Vagina (tissue), 2 donors: ENCODE measurements at regions not wholly inside any gene's neighbourhood (a gene's known extent, or its start where the extent isn't known, plus 50 kb on each side); places are given as distances from the start of the nearest gene placed in this dataset.

Experiments used
- DNase-seq, 2 donors: peaks; one replicate each; pipeline ENCODE4 v3.0.0-alpha.2; 2017; ENCODE audit errors: extremely low spot score in 2 of 2
- H3K27ac ChIP-seq: fragments of 200-600 bp; sonication (generic); one replicate; pipeline ENCODE4 v1.5.1; 2019
- H3K27me3 ChIP-seq: fragments of 200-600 bp; sonication (generic); one replicate; pipeline ENCODE4 v1.5.1; 2019
- H3K36me3 ChIP-seq, 2 donors: fragments of 200-600 bp; sonication (generic); one replicate each; pipeline ENCODE4 v1.5.1; 2017 to 2019
- H3K4me1 ChIP-seq: fragments of 200-600 bp; sonication (generic); one replicate; pipeline ENCODE4 v1.5.1; 2019
- H3K4me3 ChIP-seq, 2 donors: fragments of 200-600 bp; sonication (generic); 1 replicate in 1 of 2; 2 replicates in 1 of 2; pipeline ENCODE4 v1.5.1; 2016 to 2019
- H3K9me3 ChIP-seq: fragments of 200-600 bp; sonication (generic); one replicate; pipeline ENCODE4 v1.5.1; 2019
- POLR2A ChIP-seq, 2 donors: fragments of 450-650 bp; IDR thresholded peaks; one replicate each; pipeline ENCODE4 v1.6.1; 2017; ENCODE audit warnings: antibody characterized with exemption in 2 of 2, mild to moderate bottlenecking in 2 of 2, moderate library complexity in 2 of 2
- POLR2AphosphoS5 ChIP-seq, 2 donors: sonication (generic); formaldehyde crosslinking; IDR thresholded peaks; one replicate each; pipeline ENCODE4 v1.9.0; 2017; ENCODE audit warnings: antibody characterized with exemption in 2 of 2, mild to moderate bottlenecking in 2 of 2, low read depth in 1 of 2; ENCODE audit not compliant: insufficient read depth in 1 of 2
- intact Hi-C: fragments of 100-400 bp; cut with DNase I; formaldehyde crosslinking; loops from one replicate; pipeline ENCODE4 v1.15.1; 2023
- TF ChIP-seq, protein P1 (sequence below), 3 experiments: fragments of 450-650 bp in 2 of 3; fragments of 200-600 bp in 1 of 3; sonication (generic) in 1 of 3; IDR thresholded peaks; one replicate each; pipeline ENCODE4 v1.5.1; 2017 to 2019; ENCODE audit warnings: antibody characterized with exemption in 3 of 3, mild to moderate bottlenecking in 2 of 3, moderate library complexity in 2 of 3

- intact Hi-C loops = no loop called here
- no peaks in the 10 kb centered on the region for H3K36me3 ChIP-seq
- H3K4me1 ChIP-seq = no peaks in the 10 kb centered on the region
- TF ChIP-seq POLR2AphosphoS5 (IDR thresholded peaks at IDR 0.05; ENCODE audit: insufficient read depth in 1 of 2, low read depth in 1 of 2) (no peak), POLR2A (IDR thresholded peaks at IDR 0.05) (no peak)
- DNase-seq = no peak
- no peaks in the 10 kb centered on the region for H3K9me3 ChIP-seq
- H3K27ac ChIP-seq = no peak overlapping the region
- no peaks in the 10 kb centered on the region for H3K27me3 ChIP-seq
- H3K4me3 ChIP-seq = no peak overlapping the region
Observed at GRCh38 chr3:28645149-28645548, 296.5 kb upstream of the AZI2 start.

- Histone ChIP-seq H3K4me3 (no peak overlapping the region), H3K27me3 (no peaks in the 10 kb centered on the region), H3K27ac (no peak overlapping the region), H3K36me3 (no peaks in the 10 kb centered on the region), H3K9me3 (no peaks in the 10 kb centered on the region), H3K4me1 (no peaks in the 10 kb centered on the region)
- intact Hi-C loops = no loop called here
- TF ChIP-seq, protein P1, sequence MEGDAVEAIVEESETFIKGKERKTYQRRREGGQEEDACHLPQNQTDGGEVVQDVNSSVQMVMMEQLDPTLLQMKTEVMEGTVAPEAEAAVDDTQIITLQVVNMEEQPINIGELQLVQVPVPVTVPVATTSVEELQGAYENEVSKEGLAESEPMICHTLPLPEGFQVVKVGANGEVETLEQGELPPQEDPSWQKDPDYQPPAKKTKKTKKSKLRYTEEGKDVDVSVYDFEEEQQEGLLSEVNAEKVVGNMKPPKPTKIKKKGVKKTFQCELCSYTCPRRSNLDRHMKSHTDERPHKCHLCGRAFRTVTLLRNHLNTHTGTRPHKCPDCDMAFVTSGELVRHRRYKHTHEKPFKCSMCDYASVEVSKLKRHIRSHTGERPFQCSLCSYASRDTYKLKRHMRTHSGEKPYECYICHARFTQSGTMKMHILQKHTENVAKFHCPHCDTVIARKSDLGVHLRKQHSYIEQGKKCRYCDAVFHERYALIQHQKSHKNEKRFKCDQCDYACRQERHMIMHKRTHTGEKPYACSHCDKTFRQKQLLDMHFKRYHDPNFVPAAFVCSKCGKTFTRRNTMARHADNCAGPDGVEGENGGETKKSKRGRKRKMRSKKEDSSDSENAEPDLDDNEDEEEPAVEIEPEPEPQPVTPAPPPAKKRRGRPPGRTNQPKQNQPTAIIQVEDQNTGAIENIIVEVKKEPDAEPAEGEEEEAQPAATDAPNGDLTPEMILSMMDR (IDR thresholded peaks at IDR 0.05) = no peak
- TF ChIP-seq POLR2A (IDR thresholded peaks at IDR 0.05) = no peak
- TF ChIP-seq POLR2AphosphoS5 (IDR thresholded peaks at IDR 0.05; ENCODE audit: insufficient read depth in 1 of 2, low read depth in 1 of 2) = no peak
- no peak for DNase-seq
Observed at GRCh38 chr3:28646435-28646834, 297.8 kb upstream of the AZI2 start.

DNA sequence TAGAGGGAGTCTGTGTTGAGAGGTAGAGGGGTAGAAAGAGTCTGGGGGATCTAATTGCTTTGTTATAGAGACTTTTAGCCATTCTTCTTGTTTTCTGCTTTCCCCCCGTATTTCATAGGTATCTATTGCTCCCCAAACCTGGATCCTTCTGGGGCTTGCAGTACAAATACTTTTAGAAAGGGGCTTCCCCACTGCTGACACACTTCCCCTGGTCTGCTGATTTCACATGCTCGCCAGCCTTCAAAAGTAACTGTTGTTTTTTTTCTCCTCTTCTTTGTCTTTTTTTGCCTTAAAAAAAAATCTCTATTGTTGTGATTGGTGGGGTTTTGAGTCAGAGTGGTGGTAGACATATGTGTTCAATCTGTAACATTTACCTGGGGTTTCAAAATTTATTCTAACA, 300.6 kb upstream of the AZI2 start:
- TF ChIP-seq POLR2AphosphoS5 (IDR thresholded peaks at IDR 0.05; ENCODE audit: insufficient read depth in 1 of 2, low read depth in 1 of 2) (no peak), POLR2A (IDR thresholded peaks at IDR 0.05) (no peak)
- TF ChIP-seq, protein P1 (IDR thresholded peaks at IDR 0.05) = no peak
- intact Hi-C loops = no loop called here
- no peaks in the 10 kb centered on the region for H3K27me3 ChIP-seq
- no peaks in the 10 kb centered on the region for H3K4me1 ChIP-seq
- no peaks in the 10 kb centered on the region for H3K36me3 ChIP-seq
- H3K27ac ChIP-seq = no peak overlapping the region
- no peak overlapping the region for H3K4me3 ChIP-seq
- DNase-seq = no peak
- no peaks in the 10 kb centered on the region for H3K9me3 ChIP-seq

DNA sequence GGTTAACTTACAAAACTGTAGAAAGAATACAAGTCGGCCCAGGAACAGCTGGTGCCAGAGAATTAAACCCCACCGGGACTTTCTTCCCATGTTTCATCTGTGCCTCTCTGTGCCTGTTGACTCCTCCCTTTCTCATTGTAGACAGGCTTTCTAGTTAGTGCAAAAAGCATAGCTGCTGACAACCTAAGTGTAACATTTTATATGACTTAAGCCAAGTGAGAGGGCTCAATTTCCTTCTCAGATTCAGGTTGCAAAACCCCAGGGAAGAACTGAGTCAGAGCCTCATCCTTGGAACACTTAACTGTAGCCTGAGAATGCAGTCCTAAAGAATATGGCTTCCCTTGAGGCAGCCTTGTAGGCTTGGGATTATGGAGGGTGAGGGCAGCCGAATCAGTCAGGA, 302.5 kb upstream of the AZI2 start:
- Histone ChIP-seq H3K27ac (no peak overlapping the region), H3K27me3 (no peaks in the 10 kb centered on the region), H3K9me3 (no peaks in the 10 kb centered on the region), H3K4me1 (no peaks in the 10 kb centered on the region), H3K4me3 (no peak overlapping the region), H3K36me3 (no peaks in the 10 kb centered on the region)
- intact Hi-C loops = no loop called here
- DNase-seq = no peak
- TF ChIP-seq, protein P1 (IDR thresholded peaks at IDR 0.05) = no peak
- TF ChIP-seq POLR2A (IDR thresholded peaks at IDR 0.05) (no peak), POLR2AphosphoS5 (IDR thresholded peaks at IDR 0.05; ENCODE audit: insufficient read depth in 1 of 2, low read depth in 1 of 2) (no peak)

GRCh38 chr3:28664123-28664522, 315.5 kb upstream of the AZI2 start:
- DNase-seq = no peak
- Histone ChIP-seq H3K9me3 (no peaks in the 10 kb centered on the region), H3K4me3 (no peak overlapping the region), H3K36me3 (no peaks in the 10 kb centered on the region), H3K27ac (no peak overlapping the region), H3K27me3 (no peaks in the 10 kb centered on the region), H3K4me1 (no peaks in the 10 kb centered on the region)
- no peak for TF ChIP-seq POLR2AphosphoS5 (IDR thresholded peaks at IDR 0.05; ENCODE audit: insufficient read depth in 1 of 2, low read depth in 1 of 2)
- TF ChIP-seq, protein P1 (IDR thresholded peaks at IDR 0.05) = no peak
- TF ChIP-seq POLR2A (IDR thresholded peaks at IDR 0.05) = no peak
- intact Hi-C loops = no loop called here
